ENCODE measurements at regions not wholly inside any gene's neighbourhood (a gene's known extent, or its start where the extent isn't known, plus 50 kb on each side); places are given as distances from the start of the nearest gene placed in this dataset.

- TF ChIP-seq CTCF (IDR thresholded peaks at IDR 0.05; ENCODE audit: poor library complexity): peak; percentile 41
- TF ChIP-seq EZH2phosphoT487 (IDR thresholded peaks at IDR 0.05; ENCODE audit: low read depth, severe bottlenecking, unreplicated experiment): no peak
Measured at GRCh38 chr2:219912491-219912921, 285.1 kb downstream of the SLC4A3 start.

All from hepatocyte (in vitro differentiated cells).